ENCODE measurements at regions not wholly inside any gene's neighbourhood (a gene's known extent, or its start where the extent isn't known, plus 50 kb on each side); places are given as distances from the start of the nearest gene placed in this dataset.
"Not testable (repeated sequence)": the region's sequence is repeated elsewhere in the genome, so short reads cannot be mapped to it uniquely, and the experiment has no call there.

GRCh38 chr18:11379660-11380059 is 229.7 kb upstream of the SLC35G4 start:
- peaks cover 6% of the 10 kb centered on the region for H3K27me3 Mint-ChIP-seq (ENCODE audit: low read depth)
- H3K4me1 Mint-ChIP-seq (ENCODE audit: low read depth), result no peaks in the 10 kb centered on the region
- no peak for ATAC-seq (replicated peaks in 1 of 2)
- H3K36me3 Mint-ChIP-seq (ENCODE audit: insufficient read depth in 2 of 2), result no peaks in the 10 kb centered on the region
- H3K4me3 Mint-ChIP-seq, result no peak overlapping the region
- H3K9me3 Mint-ChIP-seq, result no peaks in the 10 kb centered on the region
- DNase-seq, result no peak
- H3K27ac Mint-ChIP-seq, result no peak overlapping the region

GRCh38 chr18:11377766-11378540 is 228.6 kb upstream of the PIEZO2 start:
- ATAC-seq (replicated peaks in 1 of 2), result no peak
- H3K27ac Mint-ChIP-seq, result no peak overlapping the region
- no peaks in the 10 kb centered on the region for H3K4me1 Mint-ChIP-seq (ENCODE audit: low read depth)
- DNase-seq, result no peak
- peaks cover 6% of the 10 kb centered on the region for H3K27me3 Mint-ChIP-seq (ENCODE audit: low read depth)
- H3K4me3 Mint-ChIP-seq, result no peak overlapping the region
- H3K9me3 Mint-ChIP-seq, result no peaks in the 10 kb centered on the region
- no peaks in the 10 kb centered on the region for H3K36me3 Mint-ChIP-seq (ENCODE audit: insufficient read depth in 2 of 2)

- no peak overlapping the region for H3K4me3 Mint-ChIP-seq
- no peak overlapping the region for H3K27ac Mint-ChIP-seq
- no peaks in the 10 kb centered on the region for H3K36me3 Mint-ChIP-seq (ENCODE audit: insufficient read depth in 2 of 2)
- ATAC-seq (replicated peaks in 1 of 2) (no peak), DNase-seq (no peak)
- no peaks in the 10 kb centered on the region for H3K4me1 Mint-ChIP-seq (ENCODE audit: low read depth)
- H3K27me3 Mint-ChIP-seq (ENCODE audit: low read depth), result no peaks in the 10 kb centered on the region
- peaks cover 0 to 1% of the 10 kb centered on the region in 2 donors for H3K9me3 Mint-ChIP-seq
These were observed 222.8 kb upstream of the PIEZO2 start for GRCh38 chr18:11372163-11372562.

- Mint-ChIP-seq H3K9me3 (peaks cover 0 to 1% of the 10 kb centered on the region in 2 donors), H3K36me3 (ENCODE audit: insufficient read depth in 2 of 2) (no peaks in the 10 kb centered on the region), H3K4me3 (no peak overlapping the region), H3K27ac (no peak overlapping the region), H3K27me3 (ENCODE audit: low read depth) (no peaks in the 10 kb centered on the region), H3K4me1 (ENCODE audit: low read depth) (no peaks in the 10 kb centered on the region)
- DNase-seq (no peak), ATAC-seq (replicated peaks in 1 of 2) (no peak)
These were observed 220.2 kb upstream of the PIEZO2 start for GRCh38 chr18:11369556-11369955.

- H3K4me1 Mint-ChIP-seq (ENCODE audit: low read depth), result no peaks in the 10 kb centered on the region
- DNase-seq (no peak), ATAC-seq (replicated peaks in 1 of 2) (peak in 1 of 2 donors; percentile 63)
- no peak overlapping the region for H3K4me3 Mint-ChIP-seq
- no peaks in the 10 kb centered on the region for H3K36me3 Mint-ChIP-seq (ENCODE audit: insufficient read depth in 2 of 2)
- no peaks in the 10 kb centered on the region for H3K27me3 Mint-ChIP-seq (ENCODE audit: low read depth)
- peaks cover 0 to 1% of the 10 kb centered on the region in 2 donors for H3K9me3 Mint-ChIP-seq
- H3K27ac Mint-ChIP-seq, result no peak overlapping the region
These were observed 218.7 kb upstream of the PIEZO2 start for GRCh38 chr18:11368020-11368419.

GRCh38 chr18:11367351-11367750 is 218.0 kb upstream of the PIEZO2 start:
- Mint-ChIP-seq H3K9me3 (peaks cover 0 to 1% of the 10 kb centered on the region in 2 donors), H3K36me3 (ENCODE audit: insufficient read depth in 2 of 2) (no peaks in the 10 kb centered on the region), H3K4me1 (ENCODE audit: low read depth) (no peaks in the 10 kb centered on the region), H3K27me3 (ENCODE audit: low read depth) (no peaks in the 10 kb centered on the region), H3K4me3 (no peak overlapping the region), H3K27ac (no peak overlapping the region)
- ATAC-seq (replicated peaks in 1 of 2) (no peak), DNase-seq (no peak)

- no peak for ATAC-seq (replicated peaks in 1 of 2)
These were observed 217.0 kb upstream of the PIEZO2 start for GRCh38 chr18:11366410-11366809.

GRCh38 chr18:11362856-11363255 is 213.5 kb upstream of the PIEZO2 start:
- Mint-ChIP-seq H3K27ac (no peak overlapping the region), H3K4me1 (ENCODE audit: low read depth) (no peaks in the 10 kb centered on the region), H3K4me3 (no peak overlapping the region), H3K9me3 (no peaks in the 10 kb centered on the region), H3K36me3 (ENCODE audit: insufficient read depth in 2 of 2) (no peaks in the 10 kb centered on the region), H3K27me3 (ENCODE audit: low read depth) (no peaks in the 10 kb centered on the region)
- DNase-seq, result no peak
- ATAC-seq (replicated peaks in 1 of 2), result no peak

More at GRCh38 chr18:11366410-11366809, 217.0 kb upstream of the PIEZO2 start:
- no peak for DNase-seq
- H3K27me3 Mint-ChIP-seq (ENCODE audit: low read depth), result no peaks in the 10 kb centered on the region
- H3K36me3 Mint-ChIP-seq (ENCODE audit: insufficient read depth in 2 of 2), result no peaks in the 10 kb centered on the region
- peaks cover 0 to 1% of the 10 kb centered on the region in 2 donors for H3K9me3 Mint-ChIP-seq
- no peaks in the 10 kb centered on the region for H3K4me1 Mint-ChIP-seq (ENCODE audit: low read depth)
- no peak overlapping the region for H3K4me3 Mint-ChIP-seq
- no peak overlapping the region for H3K27ac Mint-ChIP-seq

GRCh38 chr18:11361862-11362261 is 212.5 kb upstream of the PIEZO2 start:
- H3K4me3 Mint-ChIP-seq; H3K27ac Mint-ChIP-seq; H3K36me3 Mint-ChIP-seq (ENCODE audit: insufficient read depth in 2 of 2); H3K27me3 Mint-ChIP-seq (ENCODE audit: low read depth); H3K4me1 Mint-ChIP-seq (ENCODE audit: low read depth); ATAC-seq (replicated peaks in 1 of 2); H3K9me3 Mint-ChIP-seq; DNase-seq: not testable (repeated sequence)

GRCh38 chr18:11357678-11358077 is 208.3 kb upstream of the PIEZO2 start:
- H3K36me3 Mint-ChIP-seq (ENCODE audit: insufficient read depth in 2 of 2), result no peaks in the 10 kb centered on the region
- H3K4me3 Mint-ChIP-seq, result no peak overlapping the region
- H3K9me3 Mint-ChIP-seq, result peaks cover 0 to 2% of the 10 kb centered on the region in 2 donors
- ATAC-seq (replicated peaks in 1 of 2) (no peak), DNase-seq (no peak)
- no peaks in the 10 kb centered on the region for H3K27me3 Mint-ChIP-seq (ENCODE audit: low read depth)
- no peak overlapping the region for H3K27ac Mint-ChIP-seq
- no peaks in the 10 kb centered on the region for H3K4me1 Mint-ChIP-seq (ENCODE audit: low read depth)

GRCh38 chr18:11344576-11344975 is 195.2 kb upstream of the PIEZO2 start:
- DNase-seq, H3K4me3 Mint-ChIP-seq: not testable (repeated sequence)

GRCh38 chr18:11343096-11343495 is 193.7 kb upstream of the PIEZO2 start:
- Mint-ChIP-seq H3K4me1 (ENCODE audit: low read depth) (no peaks in the 10 kb centered on the region), H3K27ac (no peak overlapping the region), H3K36me3 (ENCODE audit: insufficient read depth in 2 of 2) (peaks cover 0 to 2% of the 10 kb centered on the region in 2 donors), H3K27me3 (ENCODE audit: low read depth) (peaks cover 5% of the 10 kb centered on the region), H3K4me3 (no peak overlapping the region), H3K9me3 (peaks cover 3 to 4% of the 10 kb centered on the region in 2 donors)
- no peak for ATAC-seq (replicated peaks in 1 of 2)
- DNase-seq, result no peak

More at GRCh38 chr18:11344576-11344975, 195.2 kb upstream of the PIEZO2 start:
- not testable (repeated sequence) for H3K4me1 Mint-ChIP-seq (ENCODE audit: low read depth); H3K27me3 Mint-ChIP-seq (ENCODE audit: low read depth); ATAC-seq (replicated peaks in 1 of 2); H3K27ac Mint-ChIP-seq; H3K36me3 Mint-ChIP-seq (ENCODE audit: insufficient read depth in 2 of 2); H3K9me3 Mint-ChIP-seq

- H3K9me3 Mint-ChIP-seq; H3K36me3 Mint-ChIP-seq (ENCODE audit: insufficient read depth in 2 of 2); H3K27me3 Mint-ChIP-seq (ENCODE audit: low read depth): not testable (repeated sequence)
These were observed 192.7 kb upstream of the PIEZO2 start for GRCh38 chr18:11342115-11342514.

More at GRCh38 chr18:11342115-11342514, 192.7 kb upstream of the PIEZO2 start:
- not testable (repeated sequence) for H3K4me3 Mint-ChIP-seq; ATAC-seq (replicated peaks in 1 of 2); H3K27ac Mint-ChIP-seq; DNase-seq; H3K4me1 Mint-ChIP-seq (ENCODE audit: low read depth)

Data from activated T-cell treated with anti-CD3 and anti-CD28 coated beads, Interleukin-2, amount 50 U/mL, for 72 hours (primary cell).